MM.1S (cell line): ENCODE measurements at regions not wholly inside any gene's neighbourhood (a gene's known extent, or its start where the extent isn't known, plus 50 kb on each side); places are given as distances from the start of the nearest gene placed in this dataset.

Source experiments
- CTCF ChIP-seq: fragments of 300-600 bp; sonication (generic); IDR thresholded peaks from 2 replicates; pipeline ENCODE4 v1.5.1; 2016; ENCODE audit warnings: antibody characterized with exemption, low read length, mixed read lengths
- EZH2 ChIP-seq: fragments of 300-600 bp; sonication (generic); optimal IDR thresholded peaks from 2 replicates; pipeline ENCODE3; 2017; ENCODE audit warnings: low read depth, mild to moderate bottlenecking, antibody characterized with exemption, low read length, mixed read lengths
- EZH2phosphoT487 ChIP-seq: fragments of 300-600 bp; sonication (generic); IDR thresholded peaks from 2 replicates; pipeline ENCODE4 v1.6.1; 2018; ENCODE audit warnings: antibody characterized with exemption, low read length

GRCh38 chr2:242011167-242011513 lies 141.6 kb downstream of the RTP5 start:
- TF ChIP-seq CTCF (no peak), EZH2 (no peak), EZH2phosphoT487 (no peak)
